Liver (tissue), 8 donors: ENCODE measurements at regions not wholly inside any gene's neighbourhood (a gene's known extent, or its start where the extent isn't known, plus 50 kb on each side); places are given as distances from the start of the nearest gene placed in this dataset.

Source experiments
- DNase-seq: peaks from one replicate; pipeline ENCODE4 v3.0.0-alpha.2; 2017; ENCODE audit warnings: low spot score
- H3K27ac ChIP-seq, 2 donors: one replicate each; pipeline ENCODE4 v1.7.0; 2013; ENCODE audit warnings: inconsistent platforms in 2 of 2, low read length in 2 of 2, control low read depth in 1 of 2, low read depth in 1 of 2, mild to moderate bottlenecking in 1 of 2
- H3K27me3 ChIP-seq, 4 donors: one replicate each; pipeline versions ENCODE4 v1.6.1 to v1.7.0; 2013; ENCODE audit warnings: low read length in 3 of 4, inconsistent platforms in 1 of 4, mild to moderate bottlenecking in 1 of 4, moderate library complexity in 1 of 4; ENCODE audit not compliant: control insufficient read depth in 4 of 4, insufficient read depth in 4 of 4
- H3K36me3 ChIP-seq, 4 donors: one replicate each; pipeline versions ENCODE4 v1.6.1 to v1.7.0; 2013; ENCODE audit warnings: low read length in 3 of 4, mild to moderate bottlenecking in 3 of 4, low read depth in 1 of 4, moderate library complexity in 1 of 4; ENCODE audit not compliant: control insufficient read depth in 4 of 4, insufficient read depth in 3 of 4
- H3K4me1 ChIP-seq, 4 donors: one replicate each; pipeline versions ENCODE4 v1.6.1 to v1.7.0; 2013; ENCODE audit warnings: low read length in 3 of 4, mild to moderate bottlenecking in 3 of 4, moderate library complexity in 1 of 4; ENCODE audit not compliant: control insufficient read depth in 4 of 4, insufficient read depth in 4 of 4
- H3K4me3 ChIP-seq, 3 donors: one replicate each; pipeline versions ENCODE4 v1.6.1 to v1.7.0; 2013; ENCODE audit warnings: low read length in 3 of 3, control low read depth in 1 of 3, low read depth in 1 of 3, mild to moderate bottlenecking in 1 of 3
- H3K9ac ChIP-seq, 2 donors: one replicate each; pipeline ENCODE4 v1.7.0; 2013; ENCODE audit warnings: low read length in 2 of 2, mild to moderate bottlenecking in 2 of 2, moderate library complexity in 2 of 2, control low read depth in 1 of 2, low read depth in 1 of 2
- H3K9me3 ChIP-seq, 4 donors: one replicate each; pipeline versions ENCODE4 v1.6.1 to v1.7.0; 2013; ENCODE audit warnings: low read length in 3 of 4; ENCODE audit not compliant: control insufficient read depth in 4 of 4
- ATF3 ChIP-seq: IDR thresholded peaks from 2 replicates; pipeline ENCODE4 v1.6.1; 2016; ENCODE audit warnings: antibody characterized with exemption
- CTCF ChIP-seq: fragments of 150-350 bp; IDR thresholded peaks from 2 replicates; pipeline ENCODE4 v1.5.1; 2017; ENCODE audit warnings: improper control_type of control experiment, low read depth, low read length; ENCODE audit not compliant: missing input control
- EGR1 ChIP-seq, 2 donors: IDR thresholded peaks; 2 replicates each; pipeline ENCODE4 v1.6.1; 2016 to 2018; ENCODE audit warnings: antibody characterized with exemption in 2 of 2, low read depth in 2 of 2
- FOXA2 ChIP-seq: IDR thresholded peaks from 2 replicates; pipeline ENCODE4 v1.6.1; 2016; ENCODE audit warnings: antibody characterized with exemption
- HNF4A ChIP-seq, 2 donors: conservative IDR thresholded peaks; 2 replicates each; pipeline ENCODE4 v1.6.1; 2016; ENCODE audit warnings: antibody characterized with exemption in 2 of 2, mild to moderate bottlenecking in 2 of 2
- JUND ChIP-seq, 2 donors: IDR thresholded peaks; 2 replicates each; pipeline ENCODE4 v1.6.1; 2016; ENCODE audit warnings: antibody characterized with exemption in 2 of 2
- NR2F2 ChIP-seq: IDR thresholded peaks from 2 replicates; pipeline ENCODE4 v1.6.1; 2016; ENCODE audit warnings: antibody characterized with exemption
- REST ChIP-seq: IDR thresholded peaks from 2 replicates; pipeline ENCODE4 v1.6.1; 2016; ENCODE audit warnings: antibody characterized with exemption, mild to moderate bottlenecking
- RXRA ChIP-seq, 2 donors: IDR thresholded peaks; 2 replicates each; pipeline ENCODE4 v1.6.1; 2017 to 2018; ENCODE audit warnings: antibody characterized with exemption in 2 of 2, mild to moderate bottlenecking in 1 of 2
- SP1 ChIP-seq: IDR thresholded peaks from 2 replicates; pipeline ENCODE4 v1.6.1; 2018; ENCODE audit warnings: antibody characterized with exemption, mild to moderate bottlenecking
- YY1 ChIP-seq: IDR thresholded peaks from 2 replicates; pipeline ENCODE4 v1.6.1; 2016; ENCODE audit warnings: antibody characterized with exemption, mild to moderate bottlenecking
- ZBTB33 ChIP-seq: IDR thresholded peaks from 2 replicates; pipeline ENCODE4 v1.6.1; 2016; ENCODE audit warnings: antibody characterized with exemption
- WGBS: extraction: QIAGEN DNeasy Blood & Tissue Kit; methylation state at CpG from one replicate; pipeline ENCODE4 v1.1.7; 2013; 5-methylcytosine and 5-hydroxymethylcytosine counted together
- donor health status: healthy.
- donor health status: healthy.
- donor health status: healthy.
- donor health status: healthy.
- donor health status: healthy.

GRCh38 chr13:108451121-108451520 lies 178.3 kb upstream of the MYO16 start:
- H3K4me3 ChIP-seq, result no peak overlapping the region
- WGBS, result 73% methylated on average over 5 of the region's 5 CpGs

GRCh38 chr13:108455320-108455719 lies 174.1 kb upstream of the MYO16 start:
- 96% methylated on average over 2 of the region's 2 CpGs for WGBS
- H3K36me3 ChIP-seq, result no peaks in the 10 kb centered on the region
- no peaks in the 10 kb centered on the region for H3K27me3 ChIP-seq
- no peak overlapping the region for H3K4me3 ChIP-seq
- TF ChIP-seq NR2F2 (no peak), ATF3 (no peak), YY1 (no peak), REST (no peak), CTCF (no peak), RXRA (IDR thresholded peaks at IDR 0.05) (no peak), SP1 (no peak), HNF4A (conservative IDR thresholded peaks at IDR 0.05) (no peak), JUND (IDR thresholded peaks at IDR 0.05) (no peak), FOXA2 (no peak)
- H3K4me1 ChIP-seq, result no peaks in the 10 kb centered on the region
- DNase-seq, result no peak
- H3K27ac ChIP-seq, result no peak overlapping the region
- peaks cover 0 to 4% (median under 1%) of the 10 kb centered on the region in 4 donors for H3K9me3 ChIP-seq
- H3K9ac ChIP-seq, result no peak overlapping the region

More at GRCh38 chr13:108451121-108451520, 178.3 kb upstream of the MYO16 start:
- H3K9ac ChIP-seq, result no peak overlapping the region
- H3K27ac ChIP-seq, result no peak overlapping the region
- no peaks in the 10 kb centered on the region for H3K27me3 ChIP-seq
- H3K4me1 ChIP-seq, result no peaks in the 10 kb centered on the region
- TF ChIP-seq RXRA (IDR thresholded peaks at IDR 0.05), result no peak
- TF ChIP-seq FOXA2, result no peak
- TF ChIP-seq SP1, result no peak
- TF ChIP-seq ZBTB33, result no peak
- no peak for TF ChIP-seq EGR1 (IDR thresholded peaks at IDR 0.05; ENCODE audit: low read depth in 2 of 2)
- peaks cover 0 to 4% (median under 1%) of the 10 kb centered on the region in 4 donors for H3K9me3 ChIP-seq
- no peaks in the 10 kb centered on the region for H3K36me3 ChIP-seq
- DNase-seq, result no peak
